Gastrocnemius medialis (tissue), 4 donors: ENCODE measurements at regions not wholly inside any gene's neighbourhood (a gene's known extent, or its start where the extent isn't known, plus 50 kb on each side); places are given as distances from the start of the nearest gene placed in this dataset.

Experiments
- ATAC-seq, 2 donors: fragments of 150-250 bp; one replicate each; pipeline ENCODE4 v1.9.1; 2016
- DNase-seq, 2 donors: peaks; one replicate each; pipeline ENCODE4 v3.0.0-alpha.2; 2019
- H3K27ac ChIP-seq, 4 donors: fragments of 200-600 bp; sonication (generic); 1 replicate in 1 of 4; 2 replicates in 3 of 4; pipeline ENCODE4 v1.5.1; 2016 to 2018; ENCODE audit warnings: mild to moderate bottlenecking in 2 of 4, moderate library complexity in 1 of 4
- H3K27me3 ChIP-seq, 3 donors: fragments of 200-600 bp; sonication (generic) in 2 of 3; 1 replicate in 1 of 3; 2 replicates in 2 of 3; pipeline versions ENCODE4 v1.5.1 to v1.6.0; 2016 to 2019; ENCODE audit warnings: mild to moderate bottlenecking in 1 of 3, moderate library complexity in 1 of 3
- H3K36me3 ChIP-seq, 2 donors: fragments of 200-600 bp; sonication (generic) in 1 of 2; one replicate each; pipeline ENCODE4 v1.5.1; 2017 to 2018
- H3K4me1 ChIP-seq, 2 donors: fragments of 200-600 bp; sonication (generic) in 1 of 2; one replicate each; pipeline ENCODE4 v1.5.1; 2016 to 2017; ENCODE audit warnings: mild to moderate bottlenecking in 2 of 2
- H3K4me3 ChIP-seq, 4 donors: fragments of 200-600 bp; sonication (generic) in 3 of 4; 1 replicate in 1 of 4; 2 replicates in 3 of 4; pipeline ENCODE4 v1.5.1; 2016 to 2019; ENCODE audit warnings: mild to moderate bottlenecking in 2 of 4
- H3K9me3 ChIP-seq, 3 donors: fragments of 200-600 bp; sonication (generic) in 2 of 3; 1 replicate in 1 of 3; 2 replicates in 2 of 3; pipeline ENCODE4 v1.5.1; 2016 to 2019
- POLR2A ChIP-seq, 2 donors: fragments of 450-650 bp; IDR thresholded peaks; one replicate each; pipeline ENCODE4 v1.6.1; 2017; ENCODE audit warnings: antibody characterized with exemption in 2 of 2, mild to moderate bottlenecking in 2 of 2, moderate library complexity in 2 of 2
- in situ Hi-C, 4 donors: fragments of 200-750 bp; cut with MboI; loops; one replicate each; pipeline versions ENCODE4 v1.15.0 to v1.8.0; 2017; ENCODE audit warnings: low sequenced_read_pairs in 4 of 4
- intact Hi-C: fragments of 100-400 bp; cut with DNase I; formaldehyde crosslinking; loops from one replicate; pipeline ENCODE4 v1.15.1; 2023; ENCODE audit warnings: low total_unique reads
- TF ChIP-seq, protein P1 (sequence below), 5 experiments: fragments of 450-650 bp in 3 of 5; fragments of 200-600 bp in 2 of 5; sonication (generic) in 2 of 5; IDR thresholded peaks in 4 of 5; conservative IDR thresholded peaks in 1 of 5; 1 replicate in 4 of 5; 2 replicates in 1 of 5; pipeline ENCODE4 v1.5.1; 2016 to 2019; ENCODE audit warnings: antibody characterized with exemption in 5 of 5, mild to moderate bottlenecking in 3 of 5, moderate library complexity in 3 of 5

DNA sequence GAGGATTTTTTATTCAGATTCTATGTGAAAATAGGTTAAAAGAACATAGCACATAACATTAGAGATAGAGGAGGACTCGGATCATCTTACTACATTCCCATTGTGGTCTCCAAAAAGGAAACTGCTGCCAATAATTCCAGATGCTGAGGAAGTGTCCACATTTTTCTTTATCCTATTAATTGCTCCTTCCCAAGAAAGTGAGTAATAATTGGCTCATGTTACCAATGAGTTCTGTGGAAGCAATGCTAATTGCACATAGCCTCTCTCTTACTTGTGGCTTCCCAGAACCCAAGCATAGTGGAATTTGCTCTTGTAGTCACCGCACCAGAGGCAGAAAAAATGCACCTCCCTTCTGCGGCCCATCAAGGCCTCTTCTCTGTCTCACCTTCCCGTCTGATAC is 208.4 kb downstream of the PLOD2 start:
- no peaks in the 10 kb centered on the region for H3K9me3 ChIP-seq
- H3K27ac ChIP-seq = no peak overlapping the region
- H3K4me3 ChIP-seq = no peak overlapping the region
- intact Hi-C loops (no loop called here), in situ Hi-C loops (no loop called here)
- no peaks in the 10 kb centered on the region for H3K27me3 ChIP-seq
- no peaks in the 10 kb centered on the region for H3K4me1 ChIP-seq
- TF ChIP-seq POLR2A (IDR thresholded peaks at IDR 0.05) = no peak
- TF ChIP-seq, protein P1, sequence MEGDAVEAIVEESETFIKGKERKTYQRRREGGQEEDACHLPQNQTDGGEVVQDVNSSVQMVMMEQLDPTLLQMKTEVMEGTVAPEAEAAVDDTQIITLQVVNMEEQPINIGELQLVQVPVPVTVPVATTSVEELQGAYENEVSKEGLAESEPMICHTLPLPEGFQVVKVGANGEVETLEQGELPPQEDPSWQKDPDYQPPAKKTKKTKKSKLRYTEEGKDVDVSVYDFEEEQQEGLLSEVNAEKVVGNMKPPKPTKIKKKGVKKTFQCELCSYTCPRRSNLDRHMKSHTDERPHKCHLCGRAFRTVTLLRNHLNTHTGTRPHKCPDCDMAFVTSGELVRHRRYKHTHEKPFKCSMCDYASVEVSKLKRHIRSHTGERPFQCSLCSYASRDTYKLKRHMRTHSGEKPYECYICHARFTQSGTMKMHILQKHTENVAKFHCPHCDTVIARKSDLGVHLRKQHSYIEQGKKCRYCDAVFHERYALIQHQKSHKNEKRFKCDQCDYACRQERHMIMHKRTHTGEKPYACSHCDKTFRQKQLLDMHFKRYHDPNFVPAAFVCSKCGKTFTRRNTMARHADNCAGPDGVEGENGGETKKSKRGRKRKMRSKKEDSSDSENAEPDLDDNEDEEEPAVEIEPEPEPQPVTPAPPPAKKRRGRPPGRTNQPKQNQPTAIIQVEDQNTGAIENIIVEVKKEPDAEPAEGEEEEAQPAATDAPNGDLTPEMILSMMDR (IDR thresholded peaks at IDR 0.05 in 4 of 5, conservative IDR thresholded peaks at IDR 0.05 in 1 of 5) = no peak
- DNase-seq = no peak
- ATAC-seq = no peak
- H3K36me3 ChIP-seq = no peaks in the 10 kb centered on the region

- TF ChIP-seq, protein P1 (IDR thresholded peaks at IDR 0.05 in 4 of 5, conservative IDR thresholded peaks at IDR 0.05 in 1 of 5) = no peak
- no peak for TF ChIP-seq POLR2A (IDR thresholded peaks at IDR 0.05)
- ATAC-seq = no peak
- intact Hi-C loops (no loop called here), in situ Hi-C loops (no loop called here)
- Histone ChIP-seq H3K36me3 (no peaks in the 10 kb centered on the region), H3K4me1 (no peaks in the 10 kb centered on the region), H3K27ac (no peak overlapping the region), H3K4me3 (no peak overlapping the region), H3K27me3 (no peaks in the 10 kb centered on the region), H3K9me3 (no peaks in the 10 kb centered on the region)
- DNase-seq = no peak
These were observed 207.7 kb downstream of the PLOD2 start for GRCh38 chr3:145953316-145953715.

- Histone ChIP-seq H3K27me3 (no peaks in the 10 kb centered on the region), H3K27ac (no peak overlapping the region), H3K4me1 (no peaks in the 10 kb centered on the region), H3K4me3 (no peak overlapping the region), H3K9me3 (no peaks in the 10 kb centered on the region), H3K36me3 (no peaks in the 10 kb centered on the region)
- TF ChIP-seq, protein P1 (IDR thresholded peaks at IDR 0.05 in 4 of 5, conservative IDR thresholded peaks at IDR 0.05 in 1 of 5) = no peak
- TF ChIP-seq POLR2A (IDR thresholded peaks at IDR 0.05) = no peak
- in situ Hi-C loops = no loop called here
- DNase-seq (no peak), ATAC-seq (no peak)
- intact Hi-C loops = no loop called here
These were observed 201.4 kb downstream of the PLOD2 start for GRCh38 chr3:145959457-145960088.

- H3K27ac ChIP-seq = no peak overlapping the region
- no peaks in the 10 kb centered on the region for H3K36me3 ChIP-seq
- in situ Hi-C loops = no loop called here
- DNase-seq (no peak), ATAC-seq (no peak)
- intact Hi-C loops = no loop called here
- H3K4me1 ChIP-seq = no peaks in the 10 kb centered on the region
- H3K27me3 ChIP-seq = no peaks in the 10 kb centered on the region
- H3K4me3 ChIP-seq = no peak overlapping the region
- TF ChIP-seq, protein P1 (IDR thresholded peaks at IDR 0.05 in 4 of 5, conservative IDR thresholded peaks at IDR 0.05 in 1 of 5) = no peak
- TF ChIP-seq POLR2A (IDR thresholded peaks at IDR 0.05) = no peak
- no peaks in the 10 kb centered on the region for H3K9me3 ChIP-seq
These were observed 197.9 kb downstream of the PLOD2 start for GRCh38 chr3:145963111-145963510.

- intact Hi-C loops = no loop called here
These were observed 193.9 kb downstream of the PLOD2 start for GRCh38 chr3:145967043-145967442.

More at GRCh38 chr3:145967043-145967442, 193.9 kb downstream of the PLOD2 start:
- no peaks in the 10 kb centered on the region for H3K9me3 ChIP-seq
- TF ChIP-seq, protein P1 (IDR thresholded peaks at IDR 0.05 in 4 of 5, conservative IDR thresholded peaks at IDR 0.05 in 1 of 5) = no peak
- no peak for TF ChIP-seq POLR2A (IDR thresholded peaks at IDR 0.05)
- DNase-seq = no peak
- no peak for ATAC-seq
- H3K27ac ChIP-seq = no peak overlapping the region
- no peaks in the 10 kb centered on the region for H3K27me3 ChIP-seq
- H3K4me3 ChIP-seq = no peak overlapping the region
- H3K36me3 ChIP-seq = no peaks in the 10 kb centered on the region
- in situ Hi-C loops = no loop called here
- no peaks in the 10 kb centered on the region for H3K4me1 ChIP-seq
